Peyer's patch (tissue), 4 donors: ENCODE measurements at regions not wholly inside any gene's neighbourhood (a gene's known extent, or its start where the extent isn't known, plus 50 kb on each side); places are given as distances from the start of the nearest gene placed in this dataset.
"Not testable (repeated sequence)": the region's sequence is repeated elsewhere in the genome, so short reads cannot be mapped to it uniquely, and the experiment has no call there.

ENCODE experiments used
- DNase-seq, 3 donors: peaks; one replicate each; pipeline ENCODE4 v3.0.0-alpha.2; 2017 to 2019
- H3K27ac ChIP-seq, 4 donors: fragments of 200-600 bp; sonication (generic); one replicate each; pipeline ENCODE4 v1.5.1; 2016 to 2019
- H3K27me3 ChIP-seq, 2 donors: fragments of 200-600 bp; sonication (generic); one replicate each; pipeline ENCODE4 v1.5.1; 2019
- H3K36me3 ChIP-seq, 3 donors: fragments of 200-600 bp; sonication (generic); one replicate each; pipeline ENCODE4 v1.5.1; 2016 to 2019
- H3K4me1 ChIP-seq, 4 donors: fragments of 200-600 bp; sonication (generic); one replicate each; pipeline ENCODE4 v1.5.1; 2016 to 2019
- H3K4me3 ChIP-seq, 4 donors: fragments of 200-600 bp; sonication (generic); 1 replicate in 3 of 4; 2 replicates in 1 of 4; pipeline ENCODE4 v1.5.1; 2016 to 2019; ENCODE audit warnings: mild to moderate bottlenecking in 1 of 4
- H3K9me3 ChIP-seq, 4 donors: fragments of 200-600 bp; sonication (generic); one replicate each; pipeline ENCODE4 v1.5.1; 2016 to 2019; ENCODE audit warnings: mild to moderate bottlenecking in 1 of 4
- POLR2A ChIP-seq, 2 donors: fragments of 450-650 bp; IDR thresholded peaks; one replicate each; pipeline ENCODE4 v1.5.1; 2017; ENCODE audit warnings: antibody characterized with exemption in 2 of 2, mild to moderate bottlenecking in 2 of 2, moderate library complexity in 2 of 2
- TF ChIP-seq, protein P1 (sequence below), 6 experiments: fragments of 450-650 bp in 4 of 6; fragments of 200-600 bp in 2 of 6; sonication (generic) in 1 of 6; IDR thresholded peaks; one replicate each; pipeline ENCODE4 v1.5.1; 2017 to 2019; ENCODE audit warnings: antibody characterized with exemption in 6 of 6, mild to moderate bottlenecking in 3 of 6, moderate library complexity in 1 of 6

DNA sequence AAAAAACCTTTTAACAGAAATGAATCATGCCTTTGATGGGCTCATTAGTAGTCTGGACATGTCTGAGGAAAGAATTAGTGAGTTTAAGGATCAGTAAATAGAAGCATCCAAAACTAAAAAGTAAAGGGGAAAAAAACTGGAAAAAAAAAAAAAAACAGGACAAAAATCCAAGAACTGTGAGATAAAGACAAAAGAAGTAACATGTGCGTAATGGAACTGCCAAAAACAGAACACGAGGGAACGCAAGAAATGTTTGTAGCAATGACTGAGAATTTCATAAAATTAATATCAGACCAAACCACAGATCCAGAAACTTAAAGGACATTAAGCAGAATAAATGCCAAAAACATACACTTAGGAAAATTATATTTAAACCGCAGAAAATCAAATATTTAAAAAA lies 77.4 kb downstream of the MS4A13 start:
- Histone ChIP-seq H3K27me3 (no peaks in the 10 kb centered on the region), H3K4me1 (no peaks in the 10 kb centered on the region), H3K4me3 (no peak overlapping the region), H3K9me3 (peaks cover 0 to 4% (median 0%) of the 10 kb centered on the region in 4 donors), H3K27ac (no peak overlapping the region), H3K36me3 (no peaks in the 10 kb centered on the region)
- TF ChIP-seq POLR2A (IDR thresholded peaks at IDR 0.05), result no peak
- TF ChIP-seq, protein P1, sequence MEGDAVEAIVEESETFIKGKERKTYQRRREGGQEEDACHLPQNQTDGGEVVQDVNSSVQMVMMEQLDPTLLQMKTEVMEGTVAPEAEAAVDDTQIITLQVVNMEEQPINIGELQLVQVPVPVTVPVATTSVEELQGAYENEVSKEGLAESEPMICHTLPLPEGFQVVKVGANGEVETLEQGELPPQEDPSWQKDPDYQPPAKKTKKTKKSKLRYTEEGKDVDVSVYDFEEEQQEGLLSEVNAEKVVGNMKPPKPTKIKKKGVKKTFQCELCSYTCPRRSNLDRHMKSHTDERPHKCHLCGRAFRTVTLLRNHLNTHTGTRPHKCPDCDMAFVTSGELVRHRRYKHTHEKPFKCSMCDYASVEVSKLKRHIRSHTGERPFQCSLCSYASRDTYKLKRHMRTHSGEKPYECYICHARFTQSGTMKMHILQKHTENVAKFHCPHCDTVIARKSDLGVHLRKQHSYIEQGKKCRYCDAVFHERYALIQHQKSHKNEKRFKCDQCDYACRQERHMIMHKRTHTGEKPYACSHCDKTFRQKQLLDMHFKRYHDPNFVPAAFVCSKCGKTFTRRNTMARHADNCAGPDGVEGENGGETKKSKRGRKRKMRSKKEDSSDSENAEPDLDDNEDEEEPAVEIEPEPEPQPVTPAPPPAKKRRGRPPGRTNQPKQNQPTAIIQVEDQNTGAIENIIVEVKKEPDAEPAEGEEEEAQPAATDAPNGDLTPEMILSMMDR (IDR thresholded peaks at IDR 0.05), result no peak
- DNase-seq, result no peak

DNA sequence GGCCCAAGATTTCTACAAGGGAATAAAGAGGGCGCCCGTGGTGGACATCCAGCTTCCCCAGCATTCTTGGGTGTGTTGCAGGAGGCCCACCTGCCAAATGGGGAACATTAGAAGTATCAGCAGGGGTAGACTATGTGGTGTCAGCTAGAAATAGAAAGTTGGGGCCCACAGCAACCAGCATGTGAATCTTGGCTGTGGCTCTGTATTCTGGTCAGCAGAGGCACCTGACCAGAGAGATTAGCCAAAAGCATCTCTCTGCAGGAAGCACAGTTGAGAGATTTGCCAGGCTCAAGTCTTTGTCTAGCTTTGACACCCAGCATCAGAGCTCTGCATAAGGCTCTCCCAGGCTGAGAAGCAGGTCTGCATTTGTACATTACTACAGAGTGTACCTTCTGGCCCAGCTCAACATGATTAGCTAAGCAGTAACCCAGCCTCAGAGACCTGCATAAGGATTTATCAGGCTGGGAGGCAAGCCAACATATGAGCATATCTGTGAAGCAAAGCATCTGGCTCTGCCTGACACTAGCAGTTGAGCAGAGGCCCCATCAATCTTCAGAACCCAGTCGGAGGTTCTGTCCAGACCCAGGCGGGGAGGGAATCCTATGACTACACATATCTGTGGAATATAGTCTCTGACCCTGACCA lies 79.9 kb downstream of the MS4A13 start:
- H3K4me1 ChIP-seq, result no peaks in the 10 kb centered on the region
- DNase-seq, result no peak
- H3K9me3 ChIP-seq, result peaks cover 0 to 4% (median 0%) of the 10 kb centered on the region in 4 donors
- no peak for TF ChIP-seq POLR2A (IDR thresholded peaks at IDR 0.05)
- TF ChIP-seq, protein P1 (IDR thresholded peaks at IDR 0.05), result no peak
- no peak overlapping the region for H3K27ac ChIP-seq
- no peaks in the 10 kb centered on the region for H3K36me3 ChIP-seq
- no peaks in the 10 kb centered on the region for H3K27me3 ChIP-seq
- no peak overlapping the region for H3K4me3 ChIP-seq

DNA sequence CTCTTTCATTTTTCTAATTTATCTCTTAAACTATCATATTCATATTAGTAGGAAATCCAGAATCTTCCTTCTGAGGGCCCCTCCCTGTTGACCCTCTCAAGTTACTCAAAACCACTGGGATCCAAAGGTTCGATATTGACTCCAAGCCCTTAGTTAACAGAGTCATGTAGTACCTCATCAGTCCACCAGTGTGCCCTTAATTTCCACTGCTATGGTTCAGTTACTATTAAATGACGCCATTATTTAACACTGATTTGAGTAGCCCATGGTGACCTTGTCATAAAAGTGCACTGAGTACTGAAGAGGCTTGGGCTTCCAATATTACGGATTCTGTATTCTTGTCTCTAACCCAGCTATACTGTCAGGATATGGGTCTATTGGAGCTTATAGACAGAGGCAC lies 91.9 kb upstream of the MS4A8 start:
- H3K9me3 ChIP-seq, result no peaks in the 10 kb centered on the region
- H3K4me3 ChIP-seq, result no peak overlapping the region
- TF ChIP-seq, protein P1 (IDR thresholded peaks at IDR 0.05), result peak in 1 of 6 experiments; percentile 16
- TF ChIP-seq POLR2A (IDR thresholded peaks at IDR 0.05), result no peak
- DNase-seq, result no peak
- H3K27ac ChIP-seq, result no peak overlapping the region
- no peaks in the 10 kb centered on the region for H3K27me3 ChIP-seq
- no peaks in the 10 kb centered on the region for H3K4me1 ChIP-seq
- H3K36me3 ChIP-seq, result no peaks in the 10 kb centered on the region

DNA sequence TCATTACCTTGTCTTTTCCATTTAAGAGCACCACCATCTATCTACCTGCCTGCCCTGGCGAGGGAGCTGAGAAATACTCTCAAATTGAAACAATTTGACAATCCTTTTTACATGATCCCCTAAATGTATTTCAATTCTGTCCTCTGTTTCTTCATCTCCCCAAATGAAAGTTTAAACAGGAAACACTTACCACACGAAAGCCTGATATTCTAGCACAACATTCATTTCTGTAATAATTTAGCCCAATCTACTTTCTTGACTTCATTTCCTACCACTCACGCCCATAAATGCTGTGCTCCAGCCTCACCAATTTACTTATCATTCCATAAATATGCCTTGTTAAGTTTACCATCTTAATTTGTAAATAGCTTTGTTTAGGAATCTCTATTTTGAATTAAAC lies 89.8 kb upstream of the MS4A8 start:
- no peak for DNase-seq
- no peaks in the 10 kb centered on the region for H3K4me1 ChIP-seq
- no peak overlapping the region for H3K4me3 ChIP-seq
- no peaks in the 10 kb centered on the region for H3K27me3 ChIP-seq
- TF ChIP-seq POLR2A (IDR thresholded peaks at IDR 0.05), result no peak
- TF ChIP-seq, protein P1 (IDR thresholded peaks at IDR 0.05), result no peak
- no peaks in the 10 kb centered on the region for H3K36me3 ChIP-seq
- no peak overlapping the region for H3K27ac ChIP-seq
- no peaks in the 10 kb centered on the region for H3K9me3 ChIP-seq

DNA sequence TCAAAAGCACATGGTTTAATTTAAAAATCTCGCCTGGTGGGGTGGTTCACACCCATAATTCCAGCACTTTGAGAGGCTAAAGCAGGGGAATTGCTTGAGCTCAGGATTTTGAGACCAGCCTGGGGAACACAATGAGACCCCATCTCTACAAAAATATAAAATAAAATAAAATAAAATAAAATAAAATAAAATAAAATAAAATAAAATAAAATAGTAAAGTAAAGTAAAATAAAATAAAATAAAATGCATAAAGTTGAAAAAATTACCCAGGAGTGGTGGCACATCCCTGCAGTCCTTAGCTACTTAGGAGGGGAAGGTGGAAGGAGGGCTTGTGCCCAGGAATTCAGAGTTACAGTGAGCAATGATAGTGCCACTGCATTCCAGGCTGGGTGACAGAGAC lies 88.7 kb upstream of the MS4A8 start:
- Histone ChIP-seq H3K4me1 (no peaks in the 10 kb centered on the region), H3K27me3 (no peaks in the 10 kb centered on the region), H3K36me3 (no peaks in the 10 kb centered on the region), H3K9me3 (no peaks in the 10 kb centered on the region), H3K4me3 (no peak overlapping the region), H3K27ac (no peak overlapping the region)
- TF ChIP-seq, protein P1 (IDR thresholded peaks at IDR 0.05), result no peak
- no peak for TF ChIP-seq POLR2A (IDR thresholded peaks at IDR 0.05)
- no peak for DNase-seq

DNA sequence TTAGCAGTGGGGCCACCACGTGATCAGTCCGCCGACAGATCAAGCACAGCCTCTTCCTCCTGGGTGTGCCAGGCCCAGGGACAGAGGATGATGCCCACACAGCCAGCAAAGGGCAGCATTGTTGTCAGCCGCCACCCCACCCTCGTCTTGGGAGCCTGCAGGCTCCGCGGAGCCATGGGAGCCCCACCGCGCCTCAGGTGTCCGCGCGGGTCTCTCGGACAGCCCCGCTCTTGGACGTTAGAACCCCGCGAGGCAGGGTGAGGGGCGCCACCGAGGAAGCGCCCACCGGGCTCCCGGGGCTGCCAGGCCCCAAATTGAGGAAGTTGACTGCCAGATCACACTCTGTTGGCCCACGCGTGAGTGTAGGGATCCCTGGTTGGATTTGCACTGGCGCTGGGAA lies 83.9 kb upstream of the MS4A8 start:
- Histone ChIP-seq H3K9me3 (no peaks in the 10 kb centered on the region), H3K27me3 (no peaks in the 10 kb centered on the region), H3K36me3 (no peaks in the 10 kb centered on the region), H3K4me1 (no peaks in the 10 kb centered on the region), H3K27ac (no peak overlapping the region), H3K4me3 (no peak overlapping the region)
- DNase-seq, result no peak
- TF ChIP-seq, protein P1 (IDR thresholded peaks at IDR 0.05), result no peak
- TF ChIP-seq POLR2A (IDR thresholded peaks at IDR 0.05), result no peak

DNA sequence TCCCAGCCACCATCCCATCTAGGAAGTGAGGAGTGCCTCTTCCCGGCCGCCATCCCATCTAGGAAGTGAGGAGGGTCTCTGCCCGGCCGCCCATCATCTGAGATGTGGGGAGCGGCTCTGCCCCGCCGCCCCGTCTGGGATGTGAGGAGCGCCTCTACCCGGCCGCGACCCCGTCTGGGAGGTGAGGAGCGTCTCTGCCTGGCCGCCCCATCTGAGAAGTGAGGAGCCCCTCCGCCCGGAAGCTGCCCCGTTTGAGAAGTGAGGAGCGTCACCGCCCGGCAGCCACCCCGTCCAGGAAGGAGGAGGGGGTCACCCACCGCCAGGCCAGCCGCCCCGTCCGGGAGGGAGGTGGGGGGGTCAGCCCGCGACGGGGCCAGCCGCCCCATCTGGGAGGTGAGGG lies 77.5 kb upstream of the MS4A8 start:
- not testable (repeated sequence) for H3K27ac ChIP-seq, H3K27me3 ChIP-seq, H3K4me1 ChIP-seq, H3K9me3 ChIP-seq, H3K36me3 ChIP-seq, DNase-seq, H3K4me3 ChIP-seq

DNA sequence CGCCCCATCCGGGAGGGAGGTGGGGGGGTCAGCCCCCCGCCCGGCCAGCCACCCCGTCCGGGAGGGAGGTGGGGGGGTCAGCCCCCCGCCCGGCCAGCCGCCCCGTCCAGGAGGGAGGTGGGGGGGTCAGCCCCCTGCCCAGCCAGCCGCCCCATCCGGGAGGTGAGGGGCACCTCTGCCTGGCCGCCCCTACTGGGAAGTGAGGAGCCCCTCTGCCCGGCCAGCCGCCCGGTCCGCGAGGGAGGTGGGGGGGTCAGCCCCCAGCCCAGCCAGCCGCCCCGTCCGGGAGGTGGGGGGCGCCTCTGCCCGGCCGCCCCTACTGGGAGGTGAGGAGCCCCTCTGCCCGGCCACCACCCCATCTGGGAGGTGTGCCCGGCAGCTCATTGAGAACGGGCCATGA lies 76.6 kb upstream of the MS4A8 start:
- H3K9me3 ChIP-seq, H3K4me3 ChIP-seq, H3K36me3 ChIP-seq, H3K4me1 ChIP-seq, DNase-seq, H3K27ac ChIP-seq, H3K27me3 ChIP-seq: not testable (repeated sequence)
